ENCODE measurements at regions not wholly inside any gene's neighbourhood (a gene's known extent, or its start where the extent isn't known, plus 50 kb on each side); places are given as distances from the start of the nearest gene placed in this dataset.

GRCh38 chr3:170641510-170642236 is 55.8 kb upstream of the SLC7A14 start:
- FAIRE-seq (no peak), DNase-seq (ENCODE audit: low read depth, low spot score) (no peak)
- H3K4me2 ChIP-seq (ENCODE audit: control insufficient read depth, extremely low read depth, insufficient read depth, low read depth, low read length), result no peak overlapping the region
- H3K4me3 ChIP-seq (ENCODE audit: control insufficient read depth in 2 of 3, extremely low read depth in 1 of 3, insufficient read depth in 2 of 3, low read depth in 1 of 3, low read length in 3 of 3), result no peak overlapping the region
- H3K4me1 ChIP-seq (ENCODE audit: control insufficient read depth, extremely low read depth, insufficient read depth, low read length), result no peaks in the 10 kb centered on the region
- no peak overlapping the region for H3K9ac ChIP-seq (ENCODE audit: control insufficient read depth, extremely low read depth, insufficient read depth, low read length)
- no peaks in the 10 kb centered on the region for H3K9me1 ChIP-seq (ENCODE audit: control insufficient read depth, extremely low read depth, insufficient read depth, low read length)
- H3K27ac ChIP-seq (ENCODE audit: control insufficient read depth, insufficient read depth, low read length), result no peak overlapping the region
- H4K20me1 ChIP-seq (ENCODE audit: control insufficient read depth, extremely low read depth, insufficient read depth, low read length), result no peaks in the 10 kb centered on the region
- dilution Hi-C loops (cut with MboI; ENCODE audit: extremely low pct_ligation_motif_present, low sequenced_read_pairs), result no loop called here
- H3K36me3 ChIP-seq (ENCODE audit: control insufficient read depth in 2 of 2, extremely low read depth in 1 of 2, insufficient read depth in 2 of 2, low read length in 2 of 2), result no peaks in the 10 kb centered on the region
- H3K79me2 ChIP-seq (ENCODE audit: control insufficient read depth, insufficient read depth, low read length), result no peaks in the 10 kb centered on the region
- H3K27me3 ChIP-seq (ENCODE audit: control insufficient read depth, extremely low read depth, insufficient read depth, low read length), result no peaks in the 10 kb centered on the region
- TF ChIP-seq CTCF (optimal IDR thresholded peaks at IDR 0.05 in 1 of 3, IDR thresholded peaks at IDR 0.05 in 1 of 3, conservative IDR thresholded peaks at IDR 0.05 in 1 of 3; ENCODE audit: extremely low read depth in 1 of 3, insufficient read depth in 2 of 3, low read length in 3 of 3) (no peak), EZH2 (IDR thresholded peaks at IDR 0.05; ENCODE audit: low read length) (no peak)
- H3K9me3 ChIP-seq (ENCODE audit: control insufficient read depth, low read depth, low read length), result no peaks in the 10 kb centered on the region
- H2AFZ ChIP-seq (ENCODE audit: control insufficient read depth, low read length), result no peak overlapping the region

- Histone ChIP-seq H3K79me2 (ENCODE audit: control insufficient read depth, insufficient read depth, low read length) (no peaks in the 10 kb centered on the region), H3K36me3 (ENCODE audit: control insufficient read depth in 2 of 2, extremely low read depth in 1 of 2, insufficient read depth in 2 of 2, low read length in 2 of 2) (no peaks in the 10 kb centered on the region), H4K20me1 (ENCODE audit: control insufficient read depth, extremely low read depth, insufficient read depth, low read length) (no peaks in the 10 kb centered on the region), H3K27me3 (ENCODE audit: control insufficient read depth, extremely low read depth, insufficient read depth, low read length) (no peaks in the 10 kb centered on the region), H3K9me1 (ENCODE audit: control insufficient read depth, extremely low read depth, insufficient read depth, low read length) (no peaks in the 10 kb centered on the region), H3K9me3 (ENCODE audit: control insufficient read depth, low read depth, low read length) (no peaks in the 10 kb centered on the region), H3K9ac (ENCODE audit: control insufficient read depth, extremely low read depth, insufficient read depth, low read length) (no peak overlapping the region), H3K4me2 (ENCODE audit: control insufficient read depth, extremely low read depth, insufficient read depth, low read depth, low read length) (no peak overlapping the region), H3K4me3 (ENCODE audit: control insufficient read depth in 2 of 3, extremely low read depth in 1 of 3, insufficient read depth in 2 of 3, low read depth in 1 of 3, low read length in 3 of 3) (no peak overlapping the region), H3K4me1 (ENCODE audit: control insufficient read depth, extremely low read depth, insufficient read depth, low read length) (no peaks in the 10 kb centered on the region), H3K27ac (ENCODE audit: control insufficient read depth, insufficient read depth, low read length) (no peak overlapping the region), H2AFZ (ENCODE audit: control insufficient read depth, low read length) (no peak overlapping the region)
- TF ChIP-seq CTCF (optimal IDR thresholded peaks at IDR 0.05 in 1 of 3, IDR thresholded peaks at IDR 0.05 in 1 of 3, conservative IDR thresholded peaks at IDR 0.05 in 1 of 3; ENCODE audit: extremely low read depth in 1 of 3, insufficient read depth in 2 of 3, low read length in 3 of 3), result no peak
- FAIRE-seq, result no peak
- no peak for DNase-seq (ENCODE audit: low read depth, low spot score)
- dilution Hi-C loops (cut with MboI; ENCODE audit: extremely low pct_ligation_motif_present, low sequenced_read_pairs), result no loop called here
These were observed 54.9 kb upstream of the SLC7A14 start for GRCh38 chr3:170640737-170641171.
